ENCODE measurements at regions not wholly inside any gene's neighbourhood (a gene's known extent, or its start where the extent isn't known, plus 50 kb on each side); places are given as distances from the start of the nearest gene placed in this dataset.

DNA sequence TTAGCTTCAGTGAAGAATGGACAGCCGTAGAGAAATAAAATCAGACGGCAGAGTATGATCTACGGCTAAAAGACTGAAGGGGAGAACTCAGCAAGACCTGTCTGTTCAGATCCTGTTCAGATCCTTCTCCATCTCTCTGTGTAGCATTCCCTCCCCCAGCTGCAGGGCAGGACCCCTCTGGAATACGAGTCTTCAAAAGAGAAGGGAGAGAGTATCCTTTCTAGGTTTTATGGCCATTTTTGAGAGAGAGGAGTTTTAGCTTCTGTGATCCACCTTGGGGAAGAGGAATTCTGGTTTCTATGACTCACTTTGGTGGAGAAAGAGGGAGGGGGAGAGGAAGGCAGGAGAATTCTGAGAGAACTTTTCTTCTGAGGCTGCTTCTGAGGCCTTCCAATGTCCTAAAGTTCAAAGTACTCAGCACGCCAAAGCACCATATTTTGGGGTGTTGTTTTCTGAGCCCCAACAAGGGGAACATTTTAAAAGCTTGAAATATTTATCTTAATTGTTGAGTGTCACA, 194.4 kb upstream of the TLE4 start:
- DNase-seq, result no peak

DNA sequence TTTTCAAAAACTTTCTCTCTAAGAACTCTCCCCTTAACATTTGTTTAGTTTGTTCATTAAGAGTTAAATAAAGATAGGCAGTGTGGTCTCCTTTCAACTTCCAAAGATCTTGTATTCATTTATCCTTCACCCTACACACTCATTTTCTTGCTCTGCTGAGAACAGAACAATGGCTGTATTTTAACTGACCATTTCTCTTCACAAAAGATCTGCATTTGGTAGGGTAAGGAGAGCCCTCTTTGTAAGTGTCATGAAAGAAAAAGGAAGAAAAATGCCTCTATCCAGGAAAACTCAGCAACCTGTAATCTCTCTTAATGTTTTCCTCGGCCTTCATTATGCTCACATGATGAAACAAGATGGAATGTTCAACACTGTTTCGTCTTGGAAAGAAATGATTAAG, 193.7 kb upstream of the TLE4 start:
- DNase-seq, result no peak

DNA sequence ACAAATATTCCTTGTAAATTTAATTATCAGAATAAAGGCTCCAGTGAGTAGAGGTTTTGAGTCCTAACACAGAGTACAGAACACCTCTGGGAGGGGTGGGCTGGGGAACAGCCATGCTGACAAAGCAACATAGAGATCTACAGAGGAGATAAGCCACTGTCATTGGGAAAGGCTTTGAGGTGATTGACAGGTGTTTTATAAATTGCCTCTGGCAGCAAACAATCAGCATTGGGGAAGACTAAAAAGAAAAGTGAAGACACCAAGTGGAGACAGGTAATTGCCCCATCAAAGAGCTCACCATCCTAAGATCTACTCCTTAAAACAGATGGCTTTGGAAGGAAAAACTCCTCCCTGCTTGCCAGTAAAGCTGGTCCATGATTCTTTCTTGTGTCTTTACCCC, 189.7 kb upstream of the TLE4 start:
- DNase-seq, result no peak

DNA sequence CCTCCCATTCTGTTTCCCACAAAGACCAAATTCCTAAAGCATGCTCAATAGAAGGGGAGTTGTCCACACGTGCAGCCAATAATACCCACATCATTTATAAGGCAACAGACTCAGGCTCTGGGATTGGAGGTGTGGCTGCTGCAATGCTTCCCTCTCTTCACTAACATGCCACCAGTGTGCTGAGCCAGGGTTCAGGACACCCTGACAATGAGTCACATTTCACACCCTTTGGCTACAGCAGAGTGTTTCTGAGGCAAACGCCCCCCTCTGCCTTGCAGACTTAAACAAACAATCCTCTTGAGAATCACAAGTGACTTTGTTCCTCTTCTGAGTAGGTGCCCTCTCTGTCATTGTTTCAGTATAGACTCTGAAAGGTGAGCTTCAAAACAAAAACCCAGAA, 189.3 kb upstream of the TLE4 start:
- no peak for DNase-seq

DNA sequence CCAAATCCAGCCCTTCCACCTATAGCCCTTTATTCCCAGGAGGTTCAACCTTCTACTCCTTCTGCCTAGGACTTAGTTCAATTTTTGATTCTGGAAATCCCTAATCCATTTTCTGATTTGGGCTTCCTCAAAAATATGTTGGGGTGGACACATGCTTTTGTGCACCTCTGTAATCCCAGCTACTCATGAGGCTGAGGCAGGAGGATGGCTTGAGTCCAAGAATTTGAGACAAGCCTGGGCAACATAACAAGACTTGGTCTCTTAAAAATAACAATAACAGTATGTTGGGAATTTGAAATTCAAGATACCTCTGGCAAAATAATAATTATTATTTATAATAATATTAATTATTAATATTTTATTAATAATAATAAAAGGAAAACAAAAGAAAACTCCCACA, 188.7 kb upstream of the TLE4 start:
- DNase-seq, result no peak

DNA sequence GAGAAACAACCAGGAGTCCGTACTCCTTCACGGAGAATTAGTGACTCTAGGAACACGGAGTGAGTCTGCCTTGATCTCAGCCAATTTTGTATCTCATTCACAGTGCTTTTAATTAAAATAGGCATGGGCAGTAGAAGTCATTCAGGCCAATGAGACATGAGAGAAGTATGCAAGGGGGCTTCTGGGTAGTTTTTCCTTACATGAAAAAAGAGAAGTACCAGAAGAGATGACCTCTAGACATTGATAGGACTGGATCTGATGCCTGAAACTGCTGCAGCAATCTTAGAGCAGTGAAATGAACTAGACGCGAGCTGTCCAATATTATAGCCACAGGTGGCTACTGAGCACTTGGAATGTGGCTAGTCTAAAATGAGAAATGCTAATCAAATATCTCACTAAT, 187.7 kb upstream of the TLE4 start:
- DNase-seq, result no peak

DNA sequence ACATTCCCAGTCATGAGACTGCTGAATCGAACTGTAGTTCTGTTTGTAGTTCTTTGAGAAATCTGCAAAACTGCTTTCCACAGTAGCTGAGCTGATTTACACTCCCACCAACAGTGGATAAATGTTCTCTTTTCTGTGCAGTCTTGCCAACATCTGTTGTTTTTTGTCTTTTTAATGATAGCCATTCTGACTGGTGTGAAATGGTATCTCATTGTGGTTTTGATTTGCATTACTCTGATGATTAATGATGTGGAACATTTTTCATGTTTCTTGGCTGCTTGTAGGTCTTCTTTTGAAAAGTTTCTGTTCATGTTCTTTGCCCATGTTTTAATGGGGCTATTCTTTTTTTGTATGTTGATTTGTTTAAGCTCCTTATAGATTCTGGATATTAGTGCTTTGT, 187.3 kb upstream of the TLE4 start:
- no peak for DNase-seq

DNA sequence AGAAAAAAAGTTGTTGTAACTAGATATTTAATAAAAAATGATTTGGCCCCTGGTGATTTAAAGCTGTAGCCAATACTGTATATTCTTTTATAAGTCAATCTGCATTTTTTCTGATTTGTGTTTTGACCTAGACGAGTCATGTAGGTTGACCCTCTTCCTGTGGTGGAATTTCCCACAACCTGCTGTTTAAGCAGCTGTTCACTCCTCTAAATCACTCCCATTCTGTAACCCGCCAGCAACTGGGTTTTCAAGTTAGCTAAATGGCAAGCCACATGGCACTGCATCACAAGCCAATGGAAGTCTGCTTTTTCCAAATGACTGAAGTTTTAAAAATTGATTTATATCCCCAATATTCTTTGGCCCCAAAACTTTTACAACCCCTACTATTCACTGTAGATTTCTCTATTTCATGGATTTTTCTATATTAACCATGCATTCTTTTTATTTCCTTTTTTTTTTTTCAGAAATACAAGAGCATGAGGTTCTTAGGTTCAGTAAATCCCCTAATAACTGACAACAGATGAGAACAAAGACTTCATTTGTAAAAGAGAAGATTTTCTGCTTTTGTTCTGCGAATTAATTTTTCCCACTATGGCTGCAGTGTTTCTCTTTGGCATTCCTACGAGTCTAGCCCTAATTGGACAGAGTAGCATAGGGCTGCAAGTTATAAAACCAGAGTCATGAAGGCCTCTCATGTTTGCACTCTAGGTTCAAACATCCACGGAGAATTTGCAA, 184.5 kb upstream of the TLE4 start:
- DNase-seq, result no peak

DNA sequence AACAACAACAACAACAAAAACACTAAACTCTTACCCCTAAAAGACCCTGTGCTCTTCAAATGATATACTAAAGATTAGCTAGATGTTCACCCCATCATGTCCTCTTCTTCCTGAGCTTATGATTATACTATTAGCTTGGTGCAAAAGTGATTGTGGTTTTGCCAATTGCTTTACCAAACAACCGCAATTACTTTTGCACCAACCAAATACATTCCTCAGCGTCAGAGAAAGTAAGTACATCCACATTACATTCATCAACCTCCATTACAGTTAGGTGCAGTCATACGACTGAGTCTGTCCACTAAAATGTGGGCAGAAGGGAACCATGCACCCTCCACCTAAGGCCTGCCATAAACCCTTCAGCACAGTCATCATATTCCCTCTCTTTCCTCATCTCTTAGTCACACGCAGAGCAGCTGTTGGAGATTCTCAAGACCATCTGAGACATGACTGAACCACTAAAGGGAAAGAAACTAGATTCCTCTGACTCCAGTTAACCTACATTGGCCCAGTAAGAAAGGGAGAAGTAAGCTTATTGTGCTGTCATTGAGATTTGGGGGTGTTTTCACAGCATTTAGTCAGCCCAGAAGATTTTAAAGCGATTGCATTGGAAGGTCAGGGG, 181.6 kb upstream of the TLE4 start:
- no peak for DNase-seq

DNA sequence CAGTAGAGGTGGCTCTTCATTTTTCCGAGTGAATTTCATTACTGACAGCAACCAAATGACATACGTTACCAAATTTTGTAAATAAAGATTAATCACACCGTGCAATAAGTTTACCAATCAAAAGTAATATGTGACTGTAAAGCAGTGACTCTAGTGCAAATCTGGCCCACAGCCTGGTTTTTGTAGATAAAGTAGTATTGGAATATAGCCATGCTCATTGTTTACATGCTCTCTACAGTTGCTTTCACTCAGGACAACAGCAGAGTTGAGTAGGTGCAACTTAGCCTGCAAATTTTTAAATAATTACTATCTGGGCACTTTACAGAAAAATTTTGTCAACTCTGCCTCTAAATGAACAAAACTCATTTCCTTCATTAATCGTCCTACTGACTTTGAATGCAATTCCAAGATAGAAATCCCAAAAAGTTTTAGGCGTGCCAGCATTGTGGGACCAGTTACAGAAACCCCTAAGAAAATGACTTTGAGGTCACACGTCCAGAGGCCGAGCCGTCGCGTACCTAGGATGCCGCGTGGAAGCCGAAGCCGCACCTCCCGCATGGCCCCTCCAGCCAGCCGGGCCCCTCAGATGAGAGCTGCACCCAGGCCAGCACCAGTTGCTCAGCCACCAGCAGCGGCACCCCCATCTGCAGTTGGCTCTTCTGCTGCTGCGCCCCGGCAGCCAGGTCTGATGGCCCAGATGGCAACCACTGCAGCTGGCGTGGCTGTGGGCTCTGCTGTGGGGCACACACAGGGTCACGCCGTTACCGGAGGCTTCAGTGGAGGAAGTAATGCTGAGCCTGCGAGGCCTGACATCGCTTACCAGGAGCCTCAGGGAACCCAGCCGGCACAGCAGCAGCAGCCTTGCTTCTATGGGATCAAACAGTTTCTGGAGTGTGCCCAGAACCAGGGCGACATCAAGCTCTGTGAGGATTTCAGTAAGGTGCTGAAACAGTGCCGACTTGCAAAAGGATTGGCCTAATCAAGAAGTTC, 180.7 kb upstream of the TLE4 start:
- DNase-seq, result no peak

DNA sequence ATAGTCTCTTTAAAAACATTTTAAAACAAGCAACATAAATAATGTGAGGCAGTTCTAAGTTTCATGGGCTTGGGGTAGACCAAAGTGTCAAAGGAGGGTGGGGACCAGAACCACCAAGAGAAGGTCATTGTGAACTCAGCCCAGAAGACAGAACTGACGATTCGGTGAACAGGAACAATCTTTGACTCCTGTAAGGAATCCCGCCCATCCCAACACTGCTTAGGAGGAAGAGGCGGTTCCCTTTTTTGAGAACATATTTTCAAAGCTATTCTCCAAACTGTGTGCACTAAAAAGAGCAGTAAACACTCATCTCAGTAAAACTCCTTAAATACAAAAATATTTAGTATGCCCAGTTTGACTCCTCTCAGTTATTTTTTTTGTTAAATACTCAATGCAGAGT, 176.5 kb upstream of the TLE4 start:
- DNase-seq, result no peak

DNA sequence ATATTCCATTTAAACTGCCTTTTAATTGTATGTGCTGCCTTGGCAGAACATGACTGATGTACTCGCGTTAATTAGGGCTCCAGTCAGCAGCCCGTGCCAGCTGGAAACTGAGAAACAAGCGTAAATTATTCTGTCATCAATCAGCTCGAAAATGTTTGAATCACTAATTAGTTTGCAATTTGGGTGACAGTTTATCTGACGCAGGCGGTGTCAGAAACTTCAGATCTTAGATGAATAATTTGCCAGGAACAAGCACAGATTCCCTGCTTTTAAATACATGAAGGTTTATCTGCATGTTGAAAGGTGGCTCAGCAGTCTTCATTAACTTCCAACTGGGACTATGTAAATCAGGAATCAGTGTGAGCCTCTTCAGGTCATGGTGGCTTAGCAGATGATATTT, 176.0 kb upstream of the TLE4 start:
- no peak for DNase-seq

DNA sequence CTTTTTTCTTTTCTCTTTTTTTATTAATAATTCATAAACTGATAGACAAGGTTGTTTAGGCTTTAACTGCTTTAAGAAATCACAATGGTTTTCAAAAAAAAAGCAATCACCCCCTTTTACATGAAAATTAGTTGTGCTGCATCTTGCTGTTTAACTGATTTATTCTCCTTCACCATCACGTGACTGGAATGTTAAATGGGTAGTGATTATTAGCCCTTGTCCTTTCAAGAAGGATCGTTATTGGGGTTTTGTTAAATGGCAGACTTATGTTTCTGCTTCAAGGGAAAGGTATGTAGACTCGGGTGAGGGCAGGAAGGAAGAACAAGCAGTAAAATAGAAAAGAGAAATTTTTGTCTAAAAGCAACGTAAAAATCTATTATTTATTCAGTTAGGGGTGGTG, 175.6 kb upstream of the TLE4 start:
- DNase-seq, result no peak

DNA sequence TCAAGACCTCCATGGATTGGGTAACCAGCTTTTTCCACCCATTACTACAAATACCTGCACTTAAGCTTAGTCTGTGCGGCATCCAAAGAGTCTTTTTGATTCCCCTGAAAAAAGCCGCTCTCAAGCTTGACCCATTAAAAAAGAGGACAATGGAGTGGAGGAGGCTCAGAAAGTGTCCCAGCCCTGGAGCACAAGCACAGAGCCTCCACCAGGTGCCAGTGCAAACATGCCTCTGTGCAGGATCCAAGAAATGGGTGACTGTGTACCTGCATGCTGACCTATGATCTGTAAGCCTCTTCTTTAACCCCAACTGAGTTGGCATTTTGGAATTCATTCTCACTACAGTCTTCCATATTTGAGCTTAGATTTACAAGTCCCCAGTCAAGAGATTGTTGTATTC, 168.3 kb upstream of the TLE4 start:
- no peak for DNase-seq

DNA sequence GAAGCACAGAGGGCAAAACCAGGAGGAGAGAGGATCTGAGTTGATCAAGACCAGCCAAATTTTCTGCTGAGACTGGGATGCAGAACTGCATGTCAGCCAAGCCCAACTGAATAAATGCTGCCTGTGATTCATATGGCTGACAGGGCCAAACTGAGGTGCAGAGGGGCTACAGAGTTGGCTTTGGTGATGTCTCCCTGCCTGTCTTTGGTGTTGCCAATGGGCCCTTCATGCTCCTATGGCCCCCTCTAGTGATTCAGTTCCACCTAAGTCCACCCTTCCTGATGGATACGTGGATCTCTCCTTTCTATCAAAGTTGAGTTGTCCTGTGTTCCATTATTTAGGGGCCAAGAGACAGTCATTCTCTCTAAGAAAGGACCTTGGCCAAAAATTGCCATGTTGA, 163.6 kb upstream of the TLE4 start:
- no peak for DNase-seq

DNA sequence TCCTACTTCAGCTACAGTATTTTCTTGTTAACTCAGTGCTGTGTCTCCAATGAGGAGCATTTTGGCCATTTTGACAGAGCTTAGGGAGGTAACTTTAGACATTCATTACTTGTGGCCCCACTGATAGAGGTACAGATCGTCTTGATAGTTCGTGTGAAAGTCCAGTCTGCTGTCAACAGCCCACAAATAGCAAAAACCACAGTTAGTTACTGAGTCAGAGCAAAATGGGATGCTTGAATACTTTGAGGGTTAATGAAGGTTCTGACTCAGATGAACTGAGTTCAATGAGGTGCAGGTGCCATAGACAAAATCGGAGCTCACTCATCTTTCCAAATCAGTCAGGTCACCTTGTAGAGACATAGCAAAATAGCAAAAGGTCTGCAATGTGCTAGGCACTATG, 163.1 kb upstream of the TLE4 start:
- no peak for DNase-seq

DNA sequence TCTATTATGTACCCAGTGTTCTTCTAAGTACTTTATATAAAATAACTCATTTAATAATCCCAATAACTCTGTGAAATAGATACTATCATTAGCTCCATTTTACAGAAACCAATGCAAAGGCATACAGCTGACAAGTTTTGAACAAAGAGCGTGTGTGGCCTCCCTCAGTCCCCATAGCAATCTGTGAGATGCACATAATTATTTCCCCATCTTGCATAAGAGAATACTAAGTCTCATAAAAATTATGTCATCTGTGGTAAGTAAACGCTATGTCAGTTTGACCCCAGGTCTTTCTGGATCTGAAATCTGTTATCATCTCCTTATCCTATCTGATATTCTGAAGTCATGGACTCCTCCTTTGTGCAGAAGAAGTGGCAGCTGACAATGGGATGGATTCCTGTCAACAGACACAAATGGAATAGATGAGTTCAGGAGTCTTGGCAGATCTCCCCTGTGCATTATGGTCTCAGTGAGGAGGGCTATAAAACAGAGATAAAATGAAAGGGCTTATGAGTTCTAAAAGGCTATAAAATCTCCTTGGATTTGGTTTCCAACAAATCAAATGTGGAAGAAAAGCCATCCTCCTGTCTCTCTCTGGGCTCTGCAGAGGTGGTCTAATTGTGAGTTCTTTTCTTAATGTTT, 162.5 kb upstream of the TLE4 start:
- no peak for DNase-seq

DNA sequence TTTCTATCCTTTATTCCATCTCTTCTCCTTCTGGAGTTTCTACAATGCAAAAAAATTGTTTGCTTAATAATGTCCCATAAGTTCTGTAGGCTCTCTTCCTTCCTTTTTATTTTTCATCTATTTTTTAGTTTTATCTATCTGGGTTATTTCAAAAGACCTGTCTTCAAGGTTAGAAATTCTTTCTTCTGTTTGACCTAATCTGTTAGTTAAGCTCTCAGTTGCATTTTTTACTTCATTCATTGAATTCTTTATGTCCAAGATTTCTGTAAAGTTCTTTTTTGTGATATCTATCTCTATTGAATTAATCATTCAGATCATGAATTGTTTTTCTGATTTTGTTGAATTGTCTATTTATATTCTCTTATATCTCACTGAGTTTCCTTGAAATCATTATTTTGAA, 145.9 kb upstream of the TLE4 start:
- no peak for DNase-seq

DNA sequence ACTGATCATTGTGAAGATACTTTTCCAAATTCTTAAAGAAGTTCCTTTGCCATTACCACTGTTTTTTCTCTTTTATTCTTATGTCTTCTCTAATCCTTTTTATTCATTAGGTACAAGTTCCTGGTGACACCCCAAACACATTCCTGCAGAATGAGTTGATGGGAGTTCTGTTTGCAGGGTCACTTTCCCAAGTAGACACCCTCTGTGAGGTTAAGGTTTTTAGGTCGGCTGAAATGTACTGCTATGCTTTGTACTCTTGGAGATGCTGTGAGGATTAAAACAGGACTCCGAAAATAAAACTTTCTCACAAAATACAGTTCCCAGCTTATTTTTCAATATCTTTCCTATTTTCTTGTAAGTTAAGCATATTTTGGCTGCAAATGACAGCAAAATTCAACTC, 143.3 kb upstream of the TLE4 start:
- no peak for DNase-seq

DNA sequence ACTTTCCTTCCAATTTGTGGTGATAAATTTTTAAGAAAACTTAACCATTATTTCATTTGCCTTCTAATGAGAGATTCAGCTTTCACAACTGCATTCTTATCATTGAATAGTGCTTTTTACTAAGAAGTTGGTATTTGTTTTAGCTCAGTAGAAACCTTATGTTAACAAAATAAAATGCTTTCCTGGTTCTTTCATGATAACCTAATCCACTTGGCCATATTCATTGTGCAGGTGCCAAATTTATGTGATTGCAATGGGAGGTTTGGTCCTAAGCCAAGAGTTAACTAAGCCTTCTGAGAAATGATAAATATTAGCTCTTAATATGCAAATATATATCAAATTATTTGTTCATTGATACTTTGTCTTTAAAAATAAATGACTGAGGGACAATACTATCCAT, 141.1 kb upstream of the TLE4 start:
- DNase-seq, result no peak

DNA sequence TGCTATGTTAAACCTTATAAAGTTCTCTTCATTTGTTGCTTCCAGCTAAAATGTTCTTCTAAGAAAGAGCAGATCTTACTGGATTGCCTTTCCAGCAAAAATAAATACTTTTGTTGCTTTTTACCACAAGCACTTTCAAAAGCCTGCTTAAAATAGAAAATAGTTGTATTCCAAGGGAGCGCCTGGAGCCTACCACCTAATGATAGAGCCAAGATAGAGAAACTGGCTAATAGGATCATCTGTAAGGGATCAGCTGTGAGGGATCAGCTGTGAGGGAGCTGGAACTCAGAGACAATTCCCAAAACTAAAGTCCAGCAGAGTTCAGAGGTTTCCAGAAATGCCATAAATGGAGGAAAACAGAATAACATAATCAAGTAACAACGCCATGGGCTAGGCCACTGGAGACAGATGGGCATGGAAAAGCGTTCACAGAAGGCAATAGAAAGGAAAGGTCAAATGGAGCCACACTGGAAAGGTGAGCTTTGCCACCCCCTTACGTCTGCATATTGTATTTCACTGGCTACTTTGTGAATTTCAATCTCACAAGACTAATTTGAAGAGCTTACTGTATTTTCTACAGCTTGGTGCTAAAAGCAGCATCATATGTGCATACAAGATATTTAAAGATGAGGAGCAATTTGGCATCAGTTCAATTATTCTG, 140.6 kb upstream of the TLE4 start:
- no peak for DNase-seq

DNA sequence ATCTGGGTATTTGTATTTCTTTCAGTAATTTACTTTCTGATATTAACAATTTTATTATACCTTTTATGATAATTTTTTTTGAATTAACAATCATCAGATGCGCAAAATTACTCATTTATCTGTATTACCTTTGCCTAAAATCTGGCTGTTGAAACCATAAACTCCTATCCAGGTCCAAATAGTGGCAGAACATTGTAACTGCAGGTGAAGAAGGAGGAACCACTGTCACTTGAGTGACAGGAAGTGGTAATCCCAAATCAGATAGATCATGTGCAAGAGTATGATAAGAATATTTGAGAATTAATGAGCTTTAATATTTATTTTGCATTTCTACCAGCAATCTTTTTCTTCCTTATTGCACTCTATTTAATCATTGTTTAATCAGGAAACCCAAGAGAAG, 139.3 kb upstream of the TLE4 start:
- no peak for DNase-seq

DNA sequence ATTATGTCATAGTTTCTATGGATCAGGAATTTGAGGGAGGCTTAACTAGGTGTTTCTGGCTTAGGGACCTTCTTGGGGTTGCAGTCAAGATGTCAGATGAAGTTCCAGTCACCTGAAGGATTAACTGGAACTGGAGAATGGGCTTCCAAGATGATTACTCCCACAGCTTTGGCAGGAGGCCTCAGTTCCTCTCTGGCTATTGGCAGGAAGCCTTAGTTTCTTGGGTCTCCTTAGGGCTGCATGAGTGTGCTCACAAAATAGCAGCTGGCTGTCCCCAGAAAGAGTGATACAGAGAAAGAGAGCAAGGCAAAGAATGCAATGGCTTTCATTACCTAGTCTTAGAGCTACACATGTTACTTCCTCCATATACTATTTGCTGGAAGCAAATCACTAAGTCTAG, 138.1 kb upstream of the TLE4 start:
- DNase-seq, result no peak
